ENCODE measurements at regions not wholly inside any gene's neighbourhood (a gene's known extent, or its start where the extent isn't known, plus 50 kb on each side); places are given as distances from the start of the nearest gene placed in this dataset.

DNA sequence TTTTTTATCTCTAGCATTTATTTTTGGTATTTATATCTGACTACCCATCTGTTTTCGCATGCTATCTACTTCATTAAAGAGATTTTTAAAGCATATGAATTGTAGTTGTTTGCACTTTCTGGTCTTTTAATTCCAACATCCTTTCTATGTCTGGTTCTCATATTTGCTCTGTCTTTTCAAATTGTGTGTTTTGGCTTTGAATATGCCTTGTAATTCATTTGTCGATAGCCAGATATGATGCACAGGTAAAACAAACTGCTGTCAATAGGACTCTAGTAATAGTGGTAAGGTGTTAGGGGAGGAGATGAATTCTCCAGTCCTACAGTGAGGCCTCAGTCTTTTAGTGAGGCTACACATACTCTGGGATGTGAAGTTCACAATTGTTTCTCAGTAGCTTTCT is 530.8 kb upstream of the CCDC179 start:
- TF ChIP-seq EZH2phosphoT487 (IDR thresholded peaks at IDR 0.05; ENCODE audit: low read depth) = no peak
- TF ChIP-seq, protein P1, sequence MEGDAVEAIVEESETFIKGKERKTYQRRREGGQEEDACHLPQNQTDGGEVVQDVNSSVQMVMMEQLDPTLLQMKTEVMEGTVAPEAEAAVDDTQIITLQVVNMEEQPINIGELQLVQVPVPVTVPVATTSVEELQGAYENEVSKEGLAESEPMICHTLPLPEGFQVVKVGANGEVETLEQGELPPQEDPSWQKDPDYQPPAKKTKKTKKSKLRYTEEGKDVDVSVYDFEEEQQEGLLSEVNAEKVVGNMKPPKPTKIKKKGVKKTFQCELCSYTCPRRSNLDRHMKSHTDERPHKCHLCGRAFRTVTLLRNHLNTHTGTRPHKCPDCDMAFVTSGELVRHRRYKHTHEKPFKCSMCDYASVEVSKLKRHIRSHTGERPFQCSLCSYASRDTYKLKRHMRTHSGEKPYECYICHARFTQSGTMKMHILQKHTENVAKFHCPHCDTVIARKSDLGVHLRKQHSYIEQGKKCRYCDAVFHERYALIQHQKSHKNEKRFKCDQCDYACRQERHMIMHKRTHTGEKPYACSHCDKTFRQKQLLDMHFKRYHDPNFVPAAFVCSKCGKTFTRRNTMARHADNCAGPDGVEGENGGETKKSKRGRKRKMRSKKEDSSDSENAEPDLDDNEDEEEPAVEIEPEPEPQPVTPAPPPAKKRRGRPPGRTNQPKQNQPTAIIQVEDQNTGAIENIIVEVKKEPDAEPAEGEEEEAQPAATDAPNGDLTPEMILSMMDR (IDR thresholded peaks at IDR 0.05; ENCODE audit: low read depth, low read length) = no peak

DNA sequence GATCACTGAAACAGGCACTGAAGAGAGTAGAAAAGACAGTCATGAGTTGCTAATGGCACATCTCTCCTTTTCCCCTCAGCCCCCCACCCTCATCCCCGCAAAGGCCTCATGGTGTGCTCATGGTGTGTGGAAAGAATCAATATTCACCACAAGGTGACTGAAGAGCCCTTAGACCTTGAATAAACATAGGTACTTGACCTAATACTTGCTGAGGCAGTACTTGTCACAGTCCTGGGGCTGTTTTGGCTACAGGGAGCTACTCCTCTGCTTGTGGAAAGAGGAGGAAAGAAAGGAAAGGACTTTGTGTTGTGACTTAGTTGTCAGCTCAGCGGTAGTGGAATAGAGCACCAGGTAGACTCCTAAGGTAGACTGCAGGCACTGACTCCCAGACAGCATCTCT is 537.8 kb upstream of the CCDC179 start:
- H2AFZ ChIP-seq (ENCODE audit: low read depth, low read length) = no peak overlapping the region
- no peaks in the 10 kb centered on the region for H3K4me1 ChIP-seq (ENCODE audit: low read length)
- no peaks in the 10 kb centered on the region for H3K36me3 ChIP-seq (replicated peaks; ENCODE audit: low read depth, low read length)
- H3K4me3 ChIP-seq (ENCODE audit: low read length) = no peak overlapping the region
- H3K9ac ChIP-seq (ENCODE audit: low read length) = no peak overlapping the region
- no peak for TF ChIP-seq EZH2phosphoT487 (IDR thresholded peaks at IDR 0.05; ENCODE audit: low read depth)
- TF ChIP-seq, protein P1 (IDR thresholded peaks at IDR 0.05; ENCODE audit: low read depth, low read length) = no peak
- no peak overlapping the region for H3K27ac ChIP-seq (ENCODE audit: low read length)
- H3K4me2 ChIP-seq (ENCODE audit: low read length) = no peak overlapping the region
- H3K27me3 ChIP-seq (ENCODE audit: low read depth, low read length) = no peaks in the 10 kb centered on the region
- no peaks in the 10 kb centered on the region for H3K79me2 ChIP-seq (ENCODE audit: low read length)
- no peaks in the 10 kb centered on the region for H4K20me1 ChIP-seq (ENCODE audit: insufficient read depth, low read length)
- no peaks in the 10 kb centered on the region for H3K9me3 ChIP-seq (ENCODE audit: insufficient read depth, low read length)

More for the DNA sequence above, 530.8 kb upstream of the CCDC179 start:
- Histone ChIP-seq H3K4me1 (ENCODE audit: low read length) (no peaks in the 10 kb centered on the region), H3K27me3 (ENCODE audit: low read depth, low read length) (no peaks in the 10 kb centered on the region), H3K9ac (ENCODE audit: low read length) (no peak overlapping the region), H3K9me3 (ENCODE audit: insufficient read depth, low read length) (no peaks in the 10 kb centered on the region), H3K36me3 (replicated peaks; ENCODE audit: low read depth, low read length) (no peaks in the 10 kb centered on the region), H3K79me2 (ENCODE audit: low read length) (no peaks in the 10 kb centered on the region), H3K4me2 (ENCODE audit: low read length) (no peak overlapping the region), H2AFZ (ENCODE audit: low read depth, low read length) (no peak overlapping the region), H3K27ac (ENCODE audit: low read length) (no peak overlapping the region), H4K20me1 (ENCODE audit: insufficient read depth, low read length) (no peaks in the 10 kb centered on the region), H3K4me3 (ENCODE audit: low read length) (no peak overlapping the region)

DNA sequence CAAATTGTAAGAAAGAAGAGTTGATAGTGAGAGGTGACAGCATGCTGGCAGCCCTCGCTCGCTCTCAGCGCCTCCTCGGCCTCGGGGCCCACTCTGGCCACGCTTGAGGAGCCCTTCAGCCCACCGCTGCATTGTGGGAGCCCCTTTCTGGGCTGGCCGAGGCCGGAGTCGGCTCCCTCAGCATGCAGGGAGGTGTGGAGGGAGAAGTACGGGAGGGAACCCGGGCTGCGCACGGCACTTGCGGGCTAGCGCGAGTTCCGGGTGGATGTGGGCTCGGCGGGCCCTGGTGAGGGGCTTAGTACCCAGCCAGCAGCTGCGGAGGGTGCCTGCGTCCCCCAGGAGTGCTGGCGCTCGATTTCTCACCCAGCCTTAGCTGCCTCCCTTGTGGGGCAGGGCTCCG is 539.7 kb upstream of the CCDC179 start:
- Histone ChIP-seq H3K4me1 (ENCODE audit: low read length) (no peaks in the 10 kb centered on the region), H3K4me3 (ENCODE audit: low read length) (no peak overlapping the region), H3K9me3 (ENCODE audit: insufficient read depth, low read length) (no peaks in the 10 kb centered on the region), H3K4me2 (ENCODE audit: low read length) (no peak overlapping the region), H3K79me2 (ENCODE audit: low read length) (no peaks in the 10 kb centered on the region), H4K20me1 (ENCODE audit: insufficient read depth, low read length) (no peaks in the 10 kb centered on the region), H3K27ac (ENCODE audit: low read length) (no peak overlapping the region), H3K9ac (ENCODE audit: low read length) (no peak overlapping the region), H3K27me3 (ENCODE audit: low read depth, low read length) (no peaks in the 10 kb centered on the region), H2AFZ (ENCODE audit: low read depth, low read length) (no peak overlapping the region), H3K36me3 (replicated peaks; ENCODE audit: low read depth, low read length) (no peaks in the 10 kb centered on the region)
- no peak for TF ChIP-seq EZH2phosphoT487 (IDR thresholded peaks at IDR 0.05; ENCODE audit: low read depth)
- TF ChIP-seq, protein P1 (IDR thresholded peaks at IDR 0.05; ENCODE audit: low read depth, low read length) = no peak

DNA sequence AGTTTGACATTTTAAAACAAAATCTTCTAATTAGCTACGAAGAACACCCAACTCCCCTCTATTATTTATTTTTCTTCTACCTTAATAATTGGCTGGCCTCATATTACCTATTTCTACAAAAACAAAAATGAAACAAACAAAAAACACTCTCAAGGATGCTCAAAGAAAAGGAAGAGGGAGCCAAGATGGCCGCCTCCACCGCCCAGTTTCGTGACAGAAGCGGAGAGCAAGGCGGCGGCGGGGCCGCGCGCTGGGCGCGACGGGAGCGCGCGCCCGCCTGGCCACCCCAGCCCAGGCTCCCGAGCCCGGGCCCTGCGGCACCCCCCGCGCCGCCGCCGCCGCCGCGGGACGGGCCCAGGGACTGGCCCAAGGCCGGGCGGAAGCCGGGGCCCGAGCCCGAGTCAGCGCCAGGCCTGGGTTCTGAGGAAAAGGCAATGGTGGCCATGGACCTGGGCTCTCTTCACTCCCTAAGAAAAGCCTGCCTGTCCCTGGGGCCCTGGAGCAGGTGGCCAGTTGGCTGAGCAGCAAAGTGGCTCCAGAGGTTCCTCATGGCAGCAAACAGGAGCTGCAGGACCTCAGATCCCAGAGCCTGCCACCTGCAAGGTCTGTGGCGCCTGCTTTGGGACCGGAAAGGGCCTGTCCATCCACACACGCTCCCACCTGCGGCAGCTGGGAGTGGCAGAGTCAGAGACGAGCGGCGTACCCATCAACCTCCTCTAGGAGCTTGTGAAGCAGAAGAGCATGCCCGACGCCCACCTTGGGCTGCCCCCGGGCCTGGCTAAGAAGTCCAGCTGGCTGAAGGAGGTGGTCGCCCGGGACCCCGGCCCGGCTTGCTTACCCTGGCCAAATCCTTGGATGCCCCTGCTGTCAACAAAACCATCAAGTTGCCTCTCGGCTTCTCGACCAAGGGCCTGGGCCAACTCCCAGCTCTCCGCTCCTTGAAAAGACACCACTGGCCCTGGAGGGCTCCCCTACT is 543.2 kb upstream of the CCDC179 start:
- no peaks in the 10 kb centered on the region for H3K79me2 ChIP-seq (ENCODE audit: low read length)

More for the DNA sequence above, 543.2 kb upstream of the CCDC179 start:
- Histone ChIP-seq H3K4me2 (ENCODE audit: low read length) (no peak overlapping the region), H2AFZ (ENCODE audit: low read depth, low read length) (no peak overlapping the region), H3K36me3 (replicated peaks; ENCODE audit: low read depth, low read length) (no peaks in the 10 kb centered on the region), H3K9me3 (ENCODE audit: insufficient read depth, low read length) (no peaks in the 10 kb centered on the region), H3K27ac (ENCODE audit: low read length) (no peak overlapping the region), H3K4me3 (ENCODE audit: low read length) (no peak overlapping the region), H3K27me3 (ENCODE audit: low read depth, low read length) (no peaks in the 10 kb centered on the region), H3K4me1 (ENCODE audit: low read length) (no peaks in the 10 kb centered on the region), H4K20me1 (ENCODE audit: insufficient read depth, low read length) (no peaks in the 10 kb centered on the region), H3K9ac (ENCODE audit: low read length) (no peak overlapping the region)
- no peak for TF ChIP-seq EZH2phosphoT487 (IDR thresholded peaks at IDR 0.05; ENCODE audit: low read depth)
- TF ChIP-seq, protein P1 (IDR thresholded peaks at IDR 0.05; ENCODE audit: low read depth, low read length) = no peak
